ENCODE measurements at regions not wholly inside any gene's neighbourhood (a gene's known extent, or its start where the extent isn't known, plus 50 kb on each side); places are given as distances from the start of the nearest gene placed in this dataset.
A peak's percentile ranks its signal among the peaks of the same experiment; 100 is the strongest.

GRCh38 chr1:51025374-51025773 lies 55.3 kb downstream of the CDKN2C start:
- no peak for DNase-seq

- DNase-seq: no peak
These were observed 62.9 kb downstream of the CDKN2C start for GRCh38 chr1:51032936-51033335.

GRCh38 chr1:51044199-51044598 lies 57.8 kb upstream of the C1orf185 start:
- DNase-seq: peak in 1 of 2 experiments; percentile 32

- peak in 1 of 2 experiments; percentile 39 for DNase-seq
These were observed 57.2 kb upstream of the C1orf185 start for GRCh38 chr1:51044834-51045233.

- no peak for DNase-seq
These were observed 54.0 kb upstream of the C1orf185 start for GRCh38 chr1:51048021-51048420.

- no peak for DNase-seq
These were observed 53.4 kb upstream of the C1orf185 start for GRCh38 chr1:51048670-51049069.

Data from NCI-H446 (cell line).